ENCODE measurements at regions not wholly inside any gene's neighbourhood (a gene's known extent, or its start where the extent isn't known, plus 50 kb on each side); places are given as distances from the start of the nearest gene placed in this dataset.
"Not testable (repeated sequence)": the region's sequence is repeated elsewhere in the genome, so short reads cannot be mapped to it uniquely, and the experiment has no call there.

GRCh38 chr3:144660186-144660585, 688.6 kb downstream of the DIPK2A start:
- no peak for DNase-seq

GRCh38 chr3:144662729-144663128, 691.1 kb downstream of the DIPK2A start:
- DNase-seq = no peak

GRCh38 chr3:144663456-144664436, 692.1 kb downstream of the DIPK2A start:
- no peak for DNase-seq

GRCh38 chr3:144665567-144666053, 694.0 kb downstream of the DIPK2A start:
- DNase-seq = no peak

- no peak for DNase-seq
Observed at GRCh38 chr3:144670571-144670970, 698.9 kb downstream of the DIPK2A start.

- DNase-seq = peak; percentile 13
Observed at GRCh38 chr3:144677103-144677502, 705.5 kb downstream of the DIPK2A start.

- DNase-seq = no peak
Observed at GRCh38 chr3:144683065-144683464, 711.4 kb downstream of the DIPK2A start.

- DNase-seq = no peak
Observed at GRCh38 chr3:144687862-144688261, 716.2 kb downstream of the DIPK2A start.

GRCh38 chr3:144692488-144692887, 720.9 kb downstream of the DIPK2A start:
- DNase-seq = no peak

- no peak for DNase-seq
Observed at GRCh38 chr3:144708437-144708836, 736.8 kb downstream of the DIPK2A start.

- DNase-seq = no peak
Observed at GRCh38 chr3:144737281-144737680, 765.7 kb downstream of the DIPK2A start.

GRCh38 chr3:144743225-144743668, 771.6 kb downstream of the DIPK2A start:
- no peak for DNase-seq

- no peak for DNase-seq
Observed at GRCh38 chr3:144744473-144744872, 772.9 kb downstream of the DIPK2A start.

- no peak for DNase-seq
Observed at GRCh38 chr3:144746631-144747030, 775.0 kb downstream of the DIPK2A start.

- not testable (repeated sequence) for DNase-seq
Observed at GRCh38 chr3:144749536-144750253, 778.1 kb downstream of the DIPK2A start.

GRCh38 chr3:144754076-144754783, 782.6 kb downstream of the DIPK2A start:
- no peak for DNase-seq

- no peak for DNase-seq
Observed at GRCh38 chr3:144756704-144757440, 785.2 kb downstream of the DIPK2A start.

- no peak for DNase-seq
Observed at GRCh38 chr3:144760831-144761230, 789.2 kb downstream of the DIPK2A start.

- DNase-seq = no peak
Observed at GRCh38 chr3:144762091-144762490, 790.5 kb downstream of the DIPK2A start.

GRCh38 chr3:144763878-144764454, 792.3 kb downstream of the DIPK2A start:
- DNase-seq = no peak

- no peak for DNase-seq
Observed at GRCh38 chr3:144770281-144770680, 798.7 kb downstream of the DIPK2A start.

- no peak for DNase-seq
Observed at GRCh38 chr3:144770915-144771351, 799.3 kb downstream of the DIPK2A start.

Measured in 8988T (cell line).